ENCODE measurements at regions not wholly inside any gene's neighbourhood (a gene's known extent, or its start where the extent isn't known, plus 50 kb on each side); places are given as distances from the start of the nearest gene placed in this dataset.

DNA sequence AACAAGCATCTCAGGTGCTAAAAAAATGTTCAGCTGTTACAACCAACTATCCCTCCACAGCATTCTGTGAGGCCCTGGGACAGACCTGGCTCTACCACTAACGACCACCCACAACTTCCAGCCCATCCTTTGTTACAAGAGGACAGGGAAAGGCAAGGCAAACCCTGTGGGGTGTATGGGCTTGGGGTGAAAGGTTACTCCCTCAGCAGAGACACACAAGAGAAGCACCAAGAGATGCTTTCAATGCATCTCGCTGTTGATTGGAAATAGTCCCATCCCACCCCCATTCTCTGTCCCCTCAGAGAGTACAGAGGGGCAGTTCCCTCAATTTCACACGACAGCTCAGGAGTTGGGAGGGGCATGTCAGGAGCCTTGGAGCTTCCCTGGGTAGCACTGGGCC lies 234.1 kb downstream of the CAAP1 start:
- H3K27me3 ChIP-seq (ENCODE audit: insufficient read depth, low read length, poor library complexity, severe bottlenecking), result no peaks in the 10 kb centered on the region
- no peaks in the 10 kb centered on the region for H3K4me1 ChIP-seq (ENCODE audit: insufficient read depth, low read length, poor library complexity, severe bottlenecking)
- H3K36me3 ChIP-seq (ENCODE audit: insufficient read depth, low read length), result no peaks in the 10 kb centered on the region
- H4K20me1 ChIP-seq (ENCODE audit: insufficient read depth, low read length, poor library complexity, severe bottlenecking), result no peaks in the 10 kb centered on the region
- H3K79me2 ChIP-seq (ENCODE audit: insufficient read depth, low read length), result no peaks in the 10 kb centered on the region
- no peak overlapping the region for H3K4me2 ChIP-seq (ENCODE audit: low read depth, low read length, poor library complexity, severe bottlenecking)
- no peaks in the 10 kb centered on the region for H3F3A ChIP-seq (ENCODE audit: low read depth)
- no peak overlapping the region for H3K4me3 ChIP-seq (ENCODE audit: low read length, poor library complexity, severe bottlenecking)
- H3K9me2 ChIP-seq (replicated peaks; ENCODE audit: low read depth, low read length), result no peaks in the 10 kb centered on the region
- no peaks in the 10 kb centered on the region for H3K9me3 ChIP-seq (ENCODE audit: insufficient read depth, low read depth, low read length)
- no peak overlapping the region for H3K9ac ChIP-seq (ENCODE audit: low read depth, low read length, poor library complexity, severe bottlenecking)
- TF ChIP-seq, protein P1, sequence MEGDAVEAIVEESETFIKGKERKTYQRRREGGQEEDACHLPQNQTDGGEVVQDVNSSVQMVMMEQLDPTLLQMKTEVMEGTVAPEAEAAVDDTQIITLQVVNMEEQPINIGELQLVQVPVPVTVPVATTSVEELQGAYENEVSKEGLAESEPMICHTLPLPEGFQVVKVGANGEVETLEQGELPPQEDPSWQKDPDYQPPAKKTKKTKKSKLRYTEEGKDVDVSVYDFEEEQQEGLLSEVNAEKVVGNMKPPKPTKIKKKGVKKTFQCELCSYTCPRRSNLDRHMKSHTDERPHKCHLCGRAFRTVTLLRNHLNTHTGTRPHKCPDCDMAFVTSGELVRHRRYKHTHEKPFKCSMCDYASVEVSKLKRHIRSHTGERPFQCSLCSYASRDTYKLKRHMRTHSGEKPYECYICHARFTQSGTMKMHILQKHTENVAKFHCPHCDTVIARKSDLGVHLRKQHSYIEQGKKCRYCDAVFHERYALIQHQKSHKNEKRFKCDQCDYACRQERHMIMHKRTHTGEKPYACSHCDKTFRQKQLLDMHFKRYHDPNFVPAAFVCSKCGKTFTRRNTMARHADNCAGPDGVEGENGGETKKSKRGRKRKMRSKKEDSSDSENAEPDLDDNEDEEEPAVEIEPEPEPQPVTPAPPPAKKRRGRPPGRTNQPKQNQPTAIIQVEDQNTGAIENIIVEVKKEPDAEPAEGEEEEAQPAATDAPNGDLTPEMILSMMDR (conservative IDR thresholded peaks at IDR 0.05; ENCODE audit: low read length), result no peak
- TF ChIP-seq EZH2phosphoT487 (IDR thresholded peaks at IDR 0.05; ENCODE audit: borderline replicate concordance), result no peak
- H2AFZ ChIP-seq (ENCODE audit: low read length), result no peak overlapping the region

DNA sequence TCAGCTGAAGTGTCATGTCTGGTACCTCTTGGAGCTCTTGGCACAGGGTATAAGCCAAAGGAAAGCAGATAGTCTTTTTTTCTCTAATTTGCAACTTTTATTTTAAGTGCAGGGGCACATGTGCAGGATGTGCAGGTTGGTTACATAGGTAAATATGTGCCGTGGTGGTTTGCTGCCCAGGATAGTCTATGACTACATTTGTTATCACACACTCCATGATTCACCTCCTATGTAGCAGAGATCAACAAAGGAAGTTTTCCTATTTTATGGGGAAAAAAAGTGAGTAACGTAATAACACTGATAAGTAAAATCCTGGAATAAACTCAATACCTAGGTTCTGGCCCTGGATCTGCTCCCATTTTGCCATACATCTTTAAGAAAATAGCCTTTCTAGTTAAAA lies 234.6 kb downstream of the CAAP1 start:
- H4K20me1 ChIP-seq (ENCODE audit: insufficient read depth, low read length, poor library complexity, severe bottlenecking), result no peaks in the 10 kb centered on the region
- no peak overlapping the region for H2AFZ ChIP-seq (ENCODE audit: low read length)
- H3K4me1 ChIP-seq (ENCODE audit: insufficient read depth, low read length, poor library complexity, severe bottlenecking), result no peaks in the 10 kb centered on the region
- H3K36me3 ChIP-seq (ENCODE audit: insufficient read depth, low read length), result no peaks in the 10 kb centered on the region
- no peaks in the 10 kb centered on the region for H3K79me2 ChIP-seq (ENCODE audit: insufficient read depth, low read length)
- H3K9me3 ChIP-seq (ENCODE audit: insufficient read depth, low read depth, low read length), result no peaks in the 10 kb centered on the region
- no peak for TF ChIP-seq EZH2phosphoT487 (IDR thresholded peaks at IDR 0.05; ENCODE audit: borderline replicate concordance)
- TF ChIP-seq, protein P1 (conservative IDR thresholded peaks at IDR 0.05; ENCODE audit: low read length), result no peak
- H3K4me2 ChIP-seq (ENCODE audit: low read depth, low read length, poor library complexity, severe bottlenecking), result no peak overlapping the region
- H3K9ac ChIP-seq (ENCODE audit: low read depth, low read length, poor library complexity, severe bottlenecking), result no peak overlapping the region
- no peaks in the 10 kb centered on the region for H3F3A ChIP-seq (ENCODE audit: low read depth)
- no peaks in the 10 kb centered on the region for H3K9me2 ChIP-seq (replicated peaks; ENCODE audit: low read depth, low read length)
- no peak overlapping the region for H3K4me3 ChIP-seq (ENCODE audit: low read length, poor library complexity, severe bottlenecking)
- H3K27me3 ChIP-seq (ENCODE audit: insufficient read depth, low read length, poor library complexity, severe bottlenecking), result no peaks in the 10 kb centered on the region

DNA sequence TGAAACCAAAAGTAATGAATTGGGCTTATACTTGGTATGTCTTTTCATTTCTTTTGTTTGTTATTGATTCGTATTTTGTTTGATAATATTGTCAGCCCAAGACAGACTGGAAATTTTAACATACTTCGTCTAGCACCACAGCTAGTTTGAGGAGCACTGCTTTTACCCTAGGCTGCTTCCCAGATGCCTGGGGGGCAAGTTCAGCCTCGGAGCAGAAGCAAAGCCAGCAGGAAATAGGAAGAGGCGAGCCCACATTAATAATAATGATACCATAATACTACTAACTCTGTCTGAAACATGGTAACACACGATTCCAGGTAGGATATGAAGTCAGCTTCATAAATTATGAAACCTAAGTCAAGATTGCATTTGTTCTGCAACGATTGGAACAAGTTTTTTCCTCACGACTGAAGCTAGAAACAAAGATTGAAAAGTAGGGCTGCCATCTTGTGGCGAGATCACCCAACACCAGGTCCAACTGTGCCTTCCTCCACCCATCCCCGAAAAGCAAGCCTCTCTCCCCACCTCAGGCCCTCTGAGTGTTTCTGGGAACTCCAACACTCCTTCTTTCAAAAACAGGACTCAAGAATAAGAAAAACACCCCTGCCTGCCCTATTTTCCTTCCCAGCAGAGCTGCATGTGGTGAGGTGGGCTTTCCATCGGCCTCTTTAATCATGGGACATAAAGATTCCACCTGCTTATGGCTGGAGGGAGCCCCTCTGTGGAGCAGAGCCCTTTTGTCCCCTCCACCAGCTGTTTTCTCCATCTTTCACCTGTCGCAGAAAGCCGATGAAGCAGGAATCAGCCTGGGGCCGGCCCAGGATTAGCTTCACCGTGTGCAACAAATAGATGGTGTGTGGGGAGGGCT lies 236.4 kb downstream of the CAAP1 start:
- Histone ChIP-seq H3K9me3 (ENCODE audit: insufficient read depth, low read depth, low read length) (no peaks in the 10 kb centered on the region), H3F3A (ENCODE audit: low read depth) (no peaks in the 10 kb centered on the region), H3K9ac (ENCODE audit: low read depth, low read length, poor library complexity, severe bottlenecking) (no peak overlapping the region), H3K36me3 (ENCODE audit: insufficient read depth, low read length) (no peaks in the 10 kb centered on the region), H4K20me1 (ENCODE audit: insufficient read depth, low read length, poor library complexity, severe bottlenecking) (no peaks in the 10 kb centered on the region), H3K4me1 (ENCODE audit: insufficient read depth, low read length, poor library complexity, severe bottlenecking) (no peaks in the 10 kb centered on the region), H3K27me3 (ENCODE audit: insufficient read depth, low read length, poor library complexity, severe bottlenecking) (no peaks in the 10 kb centered on the region), H3K9me2 (replicated peaks; ENCODE audit: low read depth, low read length) (no peaks in the 10 kb centered on the region), H3K79me2 (ENCODE audit: insufficient read depth, low read length) (no peaks in the 10 kb centered on the region), H2AFZ (ENCODE audit: low read length) (peak overlapping the region; percentile 81), H3K4me2 (ENCODE audit: low read depth, low read length, poor library complexity, severe bottlenecking) (peak overlapping the region; percentile 2), H3K4me3 (ENCODE audit: low read length, poor library complexity, severe bottlenecking) (no peak overlapping the region)
- no peak for TF ChIP-seq EZH2phosphoT487 (IDR thresholded peaks at IDR 0.05; ENCODE audit: borderline replicate concordance)
- TF ChIP-seq, protein P1 (conservative IDR thresholded peaks at IDR 0.05; ENCODE audit: low read length), result peak; percentile 47
